ENCODE measurements at regions not wholly inside any gene's neighbourhood (a gene's known extent, or its start where the extent isn't known, plus 50 kb on each side); places are given as distances from the start of the nearest gene placed in this dataset.

GRCh38 chr20:60090631-60091030, 132.4 kb downstream of the CDH26 start:
- H2AK5ac ChIP-seq (ENCODE audit: low read length) = no peak overlapping the region
- H4K8ac ChIP-seq (ENCODE audit: low read depth, low read length) = no peak overlapping the region
- H3K27me3 ChIP-seq (ENCODE audit: insufficient read depth, low read length) = peaks cover 2% of the 10 kb centered on the region
- no CpG with 5 or more reads among the region's 4 CpGs for WGBS (ENCODE audit: extremely low coverage, insufficient coverage, insufficient read length)
- H3K79me2 ChIP-seq (ENCODE audit: control insufficient read depth, insufficient read depth, low read length, poor library complexity) = no peaks in the 10 kb centered on the region
- H2BK120ac ChIP-seq (ENCODE audit: insufficient read depth, low read length, poor library complexity) = no peak overlapping the region
- H3K23ac ChIP-seq (ENCODE audit: low read length) = no peak overlapping the region
- no peak overlapping the region for H4K12ac ChIP-seq (ENCODE audit: low read depth, low read length)
- no peak overlapping the region for H2AFZ ChIP-seq (ENCODE audit: insufficient read depth, low read length, poor library complexity)
- no peak overlapping the region for H3K9ac ChIP-seq (ENCODE audit: low read length)
- H3K27ac ChIP-seq (ENCODE audit: low read depth, low read length) = no peak overlapping the region
- H3K36me3 ChIP-seq (ENCODE audit: control insufficient read depth in 1 of 2, insufficient read depth in 2 of 2, low read length in 2 of 2) = no peaks in the 10 kb centered on the region
- H2BK12ac ChIP-seq (ENCODE audit: low read length) = no peak overlapping the region
- no peak overlapping the region for H3K4me2 ChIP-seq (ENCODE audit: low read length)
- no peak overlapping the region for H2BK5ac ChIP-seq (ENCODE audit: low read depth, low read length, poor library complexity)
- H3K14ac ChIP-seq (ENCODE audit: low read length) = no peak overlapping the region
- no peaks in the 10 kb centered on the region for H3K79me1 ChIP-seq (ENCODE audit: low read length)
- no peak for DNase-seq
- peaks cover 6% of the 10 kb centered on the region for H3K9me3 ChIP-seq (ENCODE audit: insufficient read depth, low read depth, low read length)
- no peak overlapping the region for H3K4ac ChIP-seq (ENCODE audit: low read depth, low read length)
- no peak overlapping the region for H3K4me3 ChIP-seq (ENCODE audit: low read depth, low read length)
- H3K18ac ChIP-seq (ENCODE audit: low read length) = no peak overlapping the region
- no peaks in the 10 kb centered on the region for H3K4me1 ChIP-seq (ENCODE audit: control insufficient read depth in 1 of 2, insufficient read depth in 2 of 2, low read length in 2 of 2)
- H4K91ac ChIP-seq (ENCODE audit: low read depth, low read length) = no peak overlapping the region

GRCh38 chr20:60091305-60091704, 133.1 kb downstream of the CDH26 start:
- H2BK5ac ChIP-seq (ENCODE audit: low read depth, low read length, poor library complexity) = no peak overlapping the region
- H3K14ac ChIP-seq (ENCODE audit: low read length) = no peak overlapping the region
- no peak overlapping the region for H3K23ac ChIP-seq (ENCODE audit: low read length)
- no peak overlapping the region for H3K4ac ChIP-seq (ENCODE audit: low read depth, low read length)
- WGBS (ENCODE audit: extremely low coverage, insufficient coverage, insufficient read length) = no CpG with 5 or more reads among the region's 5 CpGs
- no peaks in the 10 kb centered on the region for H3K79me2 ChIP-seq (ENCODE audit: control insufficient read depth, insufficient read depth, low read length, poor library complexity)
- H4K91ac ChIP-seq (ENCODE audit: low read depth, low read length) = no peak overlapping the region
- H3K4me2 ChIP-seq (ENCODE audit: low read length) = no peak overlapping the region
- H3K79me1 ChIP-seq (ENCODE audit: low read length) = no peaks in the 10 kb centered on the region
- no peak overlapping the region for H2BK12ac ChIP-seq (ENCODE audit: low read length)
- no peak overlapping the region for H2BK120ac ChIP-seq (ENCODE audit: insufficient read depth, low read length, poor library complexity)
- no peak overlapping the region for H3K27ac ChIP-seq (ENCODE audit: low read depth, low read length)
- no peak overlapping the region for H3K4me3 ChIP-seq (ENCODE audit: low read depth, low read length)
- no peaks in the 10 kb centered on the region for H3K36me3 ChIP-seq (ENCODE audit: control insufficient read depth in 1 of 2, insufficient read depth in 2 of 2, low read length in 2 of 2)
- no peak for DNase-seq
- no peak overlapping the region for H4K8ac ChIP-seq (ENCODE audit: low read depth, low read length)
- peaks cover 2% of the 10 kb centered on the region for H3K27me3 ChIP-seq (ENCODE audit: insufficient read depth, low read length)
- H3K18ac ChIP-seq (ENCODE audit: low read length) = no peak overlapping the region
- no peak overlapping the region for H3K9ac ChIP-seq (ENCODE audit: low read length)
- no peaks in the 10 kb centered on the region for H3K4me1 ChIP-seq (ENCODE audit: control insufficient read depth in 1 of 2, insufficient read depth in 2 of 2, low read length in 2 of 2)
- H4K12ac ChIP-seq (ENCODE audit: low read depth, low read length) = no peak overlapping the region
- no peak overlapping the region for H2AK5ac ChIP-seq (ENCODE audit: low read length)
- H3K9me3 ChIP-seq (ENCODE audit: insufficient read depth, low read depth, low read length) = peaks cover 8% of the 10 kb centered on the region
- H2AFZ ChIP-seq (ENCODE audit: insufficient read depth, low read length, poor library complexity) = no peak overlapping the region

GRCh38 chr20:60091861-60092260, 133.6 kb downstream of the CDH26 start:
- H3K18ac ChIP-seq (ENCODE audit: low read length) = no peak overlapping the region
- H2BK5ac ChIP-seq (ENCODE audit: low read depth, low read length, poor library complexity) = no peak overlapping the region
- no peak overlapping the region for H2AK5ac ChIP-seq (ENCODE audit: low read length)
- no peak overlapping the region for H3K27ac ChIP-seq (ENCODE audit: low read depth, low read length)
- peaks cover 9% of the 10 kb centered on the region for H3K9me3 ChIP-seq (ENCODE audit: insufficient read depth, low read depth, low read length)
- H3K23ac ChIP-seq (ENCODE audit: low read length) = no peak overlapping the region
- no peaks in the 10 kb centered on the region for H3K79me2 ChIP-seq (ENCODE audit: control insufficient read depth, insufficient read depth, low read length, poor library complexity)
- H4K91ac ChIP-seq (ENCODE audit: low read depth, low read length) = no peak overlapping the region
- no peak overlapping the region for H2AFZ ChIP-seq (ENCODE audit: insufficient read depth, low read length, poor library complexity)
- no peak overlapping the region for H3K14ac ChIP-seq (ENCODE audit: low read length)
- H3K4ac ChIP-seq (ENCODE audit: low read depth, low read length) = no peak overlapping the region
- H3K36me3 ChIP-seq (ENCODE audit: control insufficient read depth in 1 of 2, insufficient read depth in 2 of 2, low read length in 2 of 2) = no peaks in the 10 kb centered on the region
- no peak overlapping the region for H2BK12ac ChIP-seq (ENCODE audit: low read length)
- no peak overlapping the region for H4K12ac ChIP-seq (ENCODE audit: low read depth, low read length)
- H2BK120ac ChIP-seq (ENCODE audit: insufficient read depth, low read length, poor library complexity) = no peak overlapping the region
- no peak overlapping the region for H4K8ac ChIP-seq (ENCODE audit: low read depth, low read length)
- no peak overlapping the region for H3K4me3 ChIP-seq (ENCODE audit: low read depth, low read length)
- no peak overlapping the region for H3K9ac ChIP-seq (ENCODE audit: low read length)
- H3K4me2 ChIP-seq (ENCODE audit: low read length) = no peak overlapping the region
- peaks cover 2% of the 10 kb centered on the region for H3K27me3 ChIP-seq (ENCODE audit: insufficient read depth, low read length)
- H3K79me1 ChIP-seq (ENCODE audit: low read length) = no peaks in the 10 kb centered on the region
- peak in 1 of 2 donors; percentile 4 for DNase-seq
- WGBS (ENCODE audit: extremely low coverage, insufficient coverage, insufficient read length) = no CpG with 5 or more reads among the region's 1 CpG
- no peaks in the 10 kb centered on the region for H3K4me1 ChIP-seq (ENCODE audit: control insufficient read depth in 1 of 2, insufficient read depth in 2 of 2, low read length in 2 of 2)

DNA sequence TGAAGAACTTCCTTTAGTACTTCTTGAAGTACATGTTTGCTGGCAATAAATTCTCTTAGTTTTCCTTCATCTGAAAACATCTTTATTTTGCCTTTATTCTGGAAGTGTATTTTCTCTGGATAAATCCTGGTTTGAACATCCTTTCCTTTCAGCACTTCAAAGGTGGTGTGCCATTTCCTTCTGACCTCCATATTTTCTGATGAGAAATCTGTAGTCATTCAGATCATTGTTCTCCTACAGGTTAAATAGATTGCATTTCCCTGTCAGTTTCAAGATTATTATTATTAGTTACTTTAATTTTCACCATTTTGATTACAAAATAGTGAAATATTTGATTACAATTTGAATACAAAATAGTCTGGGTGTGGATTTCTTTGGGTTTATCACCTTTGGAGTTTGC, 134.5 kb downstream of the CDH26 start:
- no peak overlapping the region for H3K4me2 ChIP-seq (ENCODE audit: low read length)
- no peak overlapping the region for H4K12ac ChIP-seq (ENCODE audit: low read depth, low read length)
- no peak overlapping the region for H2AFZ ChIP-seq (ENCODE audit: insufficient read depth, low read length, poor library complexity)
- H3K4ac ChIP-seq (ENCODE audit: low read depth, low read length) = no peak overlapping the region
- no peaks in the 10 kb centered on the region for H3K4me1 ChIP-seq (ENCODE audit: control insufficient read depth in 1 of 2, insufficient read depth in 2 of 2, low read length in 2 of 2)
- H3K14ac ChIP-seq (ENCODE audit: low read length) = no peak overlapping the region
- peaks cover 9% of the 10 kb centered on the region for H3K9me3 ChIP-seq (ENCODE audit: insufficient read depth, low read depth, low read length)
- H2BK120ac ChIP-seq (ENCODE audit: insufficient read depth, low read length, poor library complexity) = no peak overlapping the region
- H2BK5ac ChIP-seq (ENCODE audit: low read depth, low read length, poor library complexity) = no peak overlapping the region
- DNase-seq = no peak
- no peak overlapping the region for H4K8ac ChIP-seq (ENCODE audit: low read depth, low read length)
- H3K79me2 ChIP-seq (ENCODE audit: control insufficient read depth, insufficient read depth, low read length, poor library complexity) = no peaks in the 10 kb centered on the region
- no peak overlapping the region for H2BK12ac ChIP-seq (ENCODE audit: low read length)
- H3K18ac ChIP-seq (ENCODE audit: low read length) = no peak overlapping the region
- no peak overlapping the region for H2AK5ac ChIP-seq (ENCODE audit: low read length)
- H4K91ac ChIP-seq (ENCODE audit: low read depth, low read length) = no peak overlapping the region
- H3K27me3 ChIP-seq (ENCODE audit: insufficient read depth, low read length) = peaks cover 2% of the 10 kb centered on the region
- H3K4me3 ChIP-seq (ENCODE audit: low read depth, low read length) = no peak overlapping the region
- no peak overlapping the region for H3K9ac ChIP-seq (ENCODE audit: low read length)
- no peak overlapping the region for H3K27ac ChIP-seq (ENCODE audit: low read depth, low read length)
- H3K36me3 ChIP-seq (ENCODE audit: control insufficient read depth in 1 of 2, insufficient read depth in 2 of 2, low read length in 2 of 2) = no peaks in the 10 kb centered on the region
- H3K23ac ChIP-seq (ENCODE audit: low read length) = no peak overlapping the region
- H3K79me1 ChIP-seq (ENCODE audit: low read length) = no peaks in the 10 kb centered on the region
